Hematopoietic multipotent progenitor cell treated with erythropoietin and hydrocortisone succinate and interleukin-3 and kit ligand, for 15 days (in vitro differentiated cells): ENCODE measurements at regions not wholly inside any gene's neighbourhood (a gene's known extent, or its start where the extent isn't known, plus 50 kb on each side); places are given as distances from the start of the nearest gene placed in this dataset.
"Not testable (repeated sequence)": the region's sequence is repeated elsewhere in the genome, so short reads cannot be mapped to it uniquely, and the experiment has no call there.

Source experiments
- DNase-seq: peaks from one replicate; pipeline ENCODE4 v3.0.0-alpha.2; 2015; ENCODE audit warnings: low spot score

DNA sequence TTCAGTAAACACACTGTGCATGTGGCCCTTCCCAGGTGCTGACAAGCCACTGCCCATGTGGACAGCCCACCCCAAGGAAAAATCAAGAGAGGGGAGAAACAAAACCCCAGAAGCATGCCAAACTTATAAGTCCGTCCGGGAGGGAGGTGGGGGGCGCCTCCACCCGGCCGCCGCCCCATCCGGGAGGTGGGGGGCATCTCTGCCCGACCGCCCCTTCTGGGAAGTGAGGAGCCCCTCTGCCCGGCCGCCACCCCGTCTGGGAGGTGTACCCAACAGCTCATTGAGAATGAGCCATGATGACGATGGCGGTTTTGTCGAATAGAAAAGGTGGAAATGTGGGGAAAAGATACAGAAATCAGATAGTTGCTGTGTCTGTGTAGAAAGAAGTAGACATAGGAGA, 53.8 kb upstream of the C2CD4B start:
- no peak for DNase-seq

- no peak for DNase-seq
Observed at GRCh38 chr15:62219799-62220198, 54.7 kb upstream of the C2CD4B start.

- no peak for DNase-seq
Observed at GRCh38 chr15:62223020-62223419, 57.9 kb upstream of the C2CD4B start.

DNA sequence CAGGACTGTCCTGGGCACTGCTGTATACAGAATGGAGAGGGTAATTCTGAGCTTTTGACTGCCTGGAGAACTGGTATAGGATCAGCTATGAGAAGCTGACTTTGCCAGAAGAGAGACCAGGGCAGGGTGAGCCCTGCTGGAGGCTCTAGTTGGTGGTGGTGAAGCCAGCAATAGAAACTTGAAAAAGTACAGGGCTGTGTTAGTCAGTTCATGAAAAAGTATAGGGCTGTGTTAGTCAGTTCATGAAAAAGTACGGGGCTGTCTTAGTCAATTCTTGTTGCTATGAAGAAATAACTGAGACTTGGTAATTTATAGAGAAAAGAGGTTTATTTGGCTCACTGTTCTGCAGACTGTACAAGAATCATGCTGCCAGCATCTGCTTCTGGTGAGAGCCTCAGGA, 63.5 kb upstream of the C2CD4B start:
- DNase-seq = no peak

DNA sequence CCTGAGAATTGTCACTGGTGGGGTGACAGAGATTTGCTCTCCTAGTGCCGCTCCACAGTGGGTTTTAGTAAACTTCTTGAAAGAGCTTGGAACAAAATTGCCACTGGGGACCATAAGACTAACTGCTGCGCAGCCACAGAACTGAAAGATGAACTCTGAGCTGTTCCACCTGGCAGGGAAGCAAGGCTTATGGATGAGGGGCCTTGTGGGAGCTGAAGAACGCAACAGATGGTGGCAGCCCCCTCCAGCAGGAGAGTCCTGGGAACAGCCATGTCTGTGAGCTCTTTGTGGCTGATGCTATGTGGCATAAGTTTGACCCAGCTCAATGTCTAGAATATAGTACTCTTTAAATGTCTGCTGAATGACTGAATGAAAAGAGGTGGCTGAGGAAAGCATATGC, 66.8 kb upstream of the C2CD4B start:
- DNase-seq = no peak

GRCh38 chr15:62240121-62241096, 75.3 kb upstream of the C2CD4B start:
- DNase-seq = no peak

DNA sequence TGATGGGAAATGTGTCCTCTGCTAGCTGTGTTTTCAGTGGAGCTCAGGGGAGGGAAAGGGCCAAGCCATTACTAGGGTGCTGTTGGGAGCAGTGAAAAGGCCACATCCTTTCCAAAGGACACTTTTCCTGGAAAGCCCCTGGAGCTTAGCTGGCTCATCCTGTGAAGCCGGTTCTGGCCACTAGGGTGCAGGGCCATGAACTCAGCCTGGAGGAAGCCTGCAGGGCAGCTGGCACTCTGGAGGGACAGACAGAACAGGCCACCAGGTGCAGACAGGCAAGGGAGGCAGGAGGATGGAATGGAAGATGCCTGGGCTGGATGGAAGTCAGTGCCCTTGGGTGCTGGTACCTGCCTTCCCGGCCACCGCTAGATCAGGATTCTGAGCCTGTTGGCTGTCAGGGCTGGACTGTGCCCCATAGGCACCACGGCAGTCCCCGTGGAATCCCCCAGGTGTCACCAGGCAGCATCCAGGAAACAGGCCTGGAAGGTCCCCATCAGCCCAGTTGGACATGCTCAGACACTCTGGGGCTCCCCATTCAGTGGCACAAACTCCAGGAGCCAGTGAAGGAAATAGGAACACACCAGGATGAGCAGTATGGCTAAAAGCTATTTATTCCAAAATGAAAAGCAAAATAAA, 76.2 kb upstream of the C2CD4B start:
- no peak for DNase-seq

DNA sequence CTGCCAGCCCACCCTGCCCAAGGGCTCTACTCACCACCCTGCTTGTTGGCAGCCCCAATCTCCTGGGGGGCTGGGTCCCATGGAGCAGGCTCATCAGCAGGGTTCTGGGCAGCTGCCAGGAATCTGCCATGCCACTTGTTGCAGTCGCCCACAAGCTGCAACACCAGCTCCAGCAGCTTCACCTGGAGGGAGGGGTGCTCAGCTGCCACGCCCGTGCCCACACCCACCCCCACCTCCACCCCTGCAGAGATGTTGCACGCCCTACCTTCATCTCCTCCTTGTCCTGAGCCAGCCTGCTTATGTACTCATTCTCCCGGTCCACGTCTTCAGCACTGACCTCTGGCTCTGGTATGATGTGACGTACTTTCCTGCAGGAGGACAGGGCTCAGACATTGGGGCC, 77.9 kb upstream of the C2CD4B start:
- no peak for DNase-seq

- DNase-seq = no peak
Observed at GRCh38 chr15:62244762-62245161, 79.7 kb upstream of the C2CD4B start.

- no peak for DNase-seq
Observed at GRCh38 chr15:62248277-62248984, 83.3 kb upstream of the C2CD4B start.

- no peak for DNase-seq
Observed at GRCh38 chr15:62249501-62249900, 84.4 kb upstream of the C2CD4B start.

GRCh38 chr15:62250186-62250585, 85.1 kb upstream of the C2CD4B start:
- DNase-seq = no peak

- no peak for DNase-seq
Observed at GRCh38 chr15:62250978-62251377, 85.9 kb upstream of the C2CD4B start.

GRCh38 chr15:62253294-62253693, 88.2 kb upstream of the C2CD4B start:
- no peak for DNase-seq

DNA sequence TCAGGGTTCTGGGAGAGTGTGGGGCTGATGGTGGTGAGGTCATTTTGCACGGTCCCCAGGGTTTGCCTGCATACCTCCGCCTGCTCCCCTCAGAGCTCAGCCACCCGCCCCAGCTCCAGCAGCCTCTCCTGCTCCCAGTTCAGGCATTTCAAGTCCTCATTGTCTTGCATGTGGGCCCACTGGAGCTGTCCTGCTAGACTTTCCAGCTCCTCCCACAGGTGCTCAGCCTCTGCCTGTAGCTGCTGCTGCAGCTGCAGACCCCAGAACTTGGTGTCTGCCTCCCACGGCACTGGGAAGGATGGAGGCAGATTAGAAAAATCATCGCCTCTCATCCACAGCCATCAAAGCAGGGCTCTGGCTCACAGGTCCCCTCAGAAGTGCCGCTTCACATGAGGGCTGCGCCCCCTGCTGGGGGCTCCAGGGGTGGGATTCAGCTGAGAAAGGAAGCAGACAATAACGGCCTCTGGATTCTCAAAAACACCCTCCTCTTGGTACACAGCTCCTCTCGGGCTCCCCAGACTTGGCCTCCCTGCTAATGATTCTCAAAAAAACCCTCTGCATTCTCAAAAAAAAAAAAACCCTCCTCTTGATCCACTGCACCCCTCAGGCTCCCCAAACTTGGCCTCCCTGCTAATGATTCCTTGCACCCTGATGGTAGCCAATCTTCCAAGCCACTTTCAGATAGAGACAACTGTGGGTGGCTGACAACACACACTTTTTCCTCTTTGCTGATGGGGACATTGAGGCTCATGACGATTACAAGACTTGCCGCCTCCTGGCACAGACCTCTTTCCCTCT, 89.3 kb upstream of the C2CD4B start:
- peak; percentile 23 for DNase-seq

DNA sequence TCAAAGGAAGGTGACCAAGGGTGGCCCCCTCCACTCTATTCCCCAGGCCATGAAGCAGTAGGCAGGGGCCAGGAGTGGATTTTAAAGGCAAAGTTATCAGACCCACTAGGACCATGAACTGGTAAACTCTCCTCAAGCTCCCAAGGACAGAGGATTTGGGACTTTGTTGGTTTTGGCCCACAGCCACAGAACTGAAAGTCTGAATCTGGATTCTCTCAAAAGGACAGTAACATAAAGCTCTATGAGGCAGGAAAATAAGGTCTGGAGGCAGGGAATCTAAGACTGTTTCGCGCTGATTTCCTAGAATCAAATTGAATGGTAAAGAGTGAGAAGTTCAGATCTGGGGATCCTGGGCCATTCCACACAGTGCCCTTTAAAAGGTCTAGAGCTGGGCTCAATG, 91.3 kb upstream of the C2CD4B start:
- DNase-seq = not testable (repeated sequence)

GRCh38 chr15:62257996-62258521, 93.0 kb upstream of the C2CD4B start:
- no peak for DNase-seq

DNA sequence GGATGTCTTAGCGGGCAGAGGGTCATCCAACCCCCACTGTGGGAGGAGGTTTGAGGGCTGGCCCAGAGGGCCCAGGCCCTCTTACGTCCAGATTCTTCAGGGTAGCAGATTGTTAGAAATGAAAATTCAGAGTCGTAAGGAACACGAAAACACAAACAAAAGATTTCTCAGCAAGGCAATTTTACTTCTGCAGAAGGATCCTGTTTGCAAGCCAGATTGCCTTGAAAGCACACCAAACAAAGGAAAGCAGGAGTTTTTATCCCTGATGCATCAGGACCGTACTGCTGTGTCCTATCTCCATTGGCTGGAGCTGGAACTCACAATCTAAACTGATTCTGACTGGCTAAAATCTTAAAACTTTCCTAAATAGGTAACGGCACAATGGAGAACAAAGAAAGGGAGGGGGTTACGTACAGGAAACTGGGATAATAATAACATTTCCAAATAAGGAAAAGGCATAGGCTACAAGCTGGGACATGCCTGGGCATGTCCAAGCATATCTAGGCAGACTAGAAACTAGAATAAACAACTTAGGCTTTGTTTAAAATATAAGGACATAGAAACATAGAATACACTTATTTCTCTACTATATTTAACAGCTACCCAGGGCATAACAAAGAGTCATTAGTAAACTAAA, 97.3 kb upstream of the C2CD4B start:
- DNase-seq = no peak

GRCh38 chr15:62264196-62264595, 99.1 kb upstream of the C2CD4B start:
- no peak for DNase-seq

DNA sequence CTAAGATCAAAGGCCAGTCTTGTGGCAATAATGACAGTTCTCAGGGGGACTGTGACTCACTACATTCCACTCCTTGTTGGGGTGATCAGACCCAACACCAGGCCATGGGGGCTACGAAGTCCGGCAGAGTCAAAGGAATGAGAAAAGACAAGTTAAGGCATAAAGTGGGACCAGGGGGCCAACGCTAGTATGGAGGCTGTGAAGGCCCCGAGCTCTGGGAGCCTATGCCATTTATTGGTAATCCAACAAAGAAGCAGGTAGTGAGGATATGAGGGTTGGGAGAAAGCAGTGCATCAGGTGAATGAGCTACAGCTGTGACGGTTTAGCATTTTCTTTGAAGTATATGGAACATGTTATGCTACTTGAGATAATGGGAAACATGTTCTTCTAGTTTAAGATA, 104.4 kb upstream of the C2CD4B start:
- DNase-seq = no peak

DNA sequence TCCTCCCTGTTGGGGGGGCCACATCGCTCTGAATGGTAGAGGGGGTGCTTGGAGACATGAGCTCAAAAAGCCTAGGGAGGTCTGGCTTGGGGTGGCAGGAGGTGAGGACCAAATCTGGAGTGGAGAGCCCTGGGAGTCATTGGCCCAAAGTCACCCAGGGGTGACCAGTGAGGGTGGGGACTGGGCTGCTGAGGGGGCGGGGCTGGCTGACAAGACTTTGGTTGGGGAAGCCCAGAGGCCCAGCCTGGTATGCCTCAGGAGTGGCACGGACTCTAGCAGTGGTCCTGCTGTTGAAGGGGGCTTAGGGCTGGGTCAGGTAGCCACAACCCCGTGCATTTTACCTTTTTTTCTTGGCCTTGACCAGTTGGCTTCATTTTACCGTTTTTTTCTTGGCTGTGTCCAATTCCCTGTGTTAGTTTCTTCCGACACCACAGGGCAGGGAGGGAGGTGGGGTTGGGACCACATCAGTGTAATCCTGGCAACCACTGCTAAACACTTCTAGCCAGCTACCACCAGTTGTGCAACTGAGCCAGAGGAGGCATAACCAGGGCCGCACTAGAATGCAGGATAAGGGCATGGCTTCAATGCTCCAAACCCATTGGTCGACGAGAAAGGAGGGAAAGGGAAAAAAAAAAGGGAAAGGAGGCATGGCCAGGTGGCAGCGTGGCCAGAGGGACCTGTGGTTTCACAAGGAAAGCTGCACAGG, 105.3 kb upstream of the C2CD4B start:
- DNase-seq = no peak
